HG02885 (cell line): ENCODE measurements at regions not wholly inside any gene's neighbourhood (a gene's known extent, or its start where the extent isn't known, plus 50 kb on each side); places are given as distances from the start of the nearest gene placed in this dataset.

Experiments used
- ATAC-seq: cut with Tn5 transposase; IDR thresholded peaks from one replicate; pipeline ENCODE4 v1.9.1; 2021; ENCODE audit warnings: mild to moderate bottlenecking; ENCODE audit not compliant: unreplicated experiment, poor library complexity

DNA sequence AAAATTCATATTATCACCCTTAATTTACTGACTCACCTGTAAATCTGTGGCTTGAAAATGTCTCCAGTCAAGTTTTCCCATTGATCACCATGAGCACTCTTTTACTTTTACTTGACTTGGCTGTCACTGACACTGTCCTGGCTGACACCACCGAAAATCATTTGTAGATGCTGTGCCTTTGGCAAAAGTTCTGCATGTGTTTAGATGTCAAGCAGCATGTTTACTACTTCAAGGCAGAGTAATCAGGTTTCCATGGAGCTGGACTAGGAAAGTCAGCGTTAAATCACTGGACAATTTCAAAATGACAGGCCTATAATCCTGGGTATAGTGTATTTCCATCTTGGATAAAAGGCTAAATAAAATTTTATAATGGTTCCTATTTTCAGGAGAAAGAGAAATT is 1530.6 kb upstream of the CDH6 start:
- ATAC-seq = no peak

DNA sequence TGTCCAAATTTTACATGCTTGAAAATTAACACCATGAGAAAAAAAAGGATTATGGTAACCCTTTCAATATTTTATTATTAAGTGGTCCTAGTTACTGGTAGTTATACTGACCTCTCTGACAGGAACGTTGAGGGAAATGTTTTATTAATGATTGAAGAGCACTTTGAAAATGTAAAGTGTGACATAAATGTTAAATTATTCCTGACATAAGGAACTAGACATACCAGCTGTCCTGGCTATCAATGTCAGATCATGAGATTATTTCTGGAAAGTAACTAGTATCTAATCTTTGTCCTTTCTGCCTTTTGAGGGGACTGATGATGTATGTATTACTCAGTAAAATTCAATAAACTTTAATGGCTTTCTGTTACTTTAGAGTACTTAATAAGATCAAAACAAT is 1538.5 kb upstream of the CDH6 start:
- no peak for ATAC-seq

DNA sequence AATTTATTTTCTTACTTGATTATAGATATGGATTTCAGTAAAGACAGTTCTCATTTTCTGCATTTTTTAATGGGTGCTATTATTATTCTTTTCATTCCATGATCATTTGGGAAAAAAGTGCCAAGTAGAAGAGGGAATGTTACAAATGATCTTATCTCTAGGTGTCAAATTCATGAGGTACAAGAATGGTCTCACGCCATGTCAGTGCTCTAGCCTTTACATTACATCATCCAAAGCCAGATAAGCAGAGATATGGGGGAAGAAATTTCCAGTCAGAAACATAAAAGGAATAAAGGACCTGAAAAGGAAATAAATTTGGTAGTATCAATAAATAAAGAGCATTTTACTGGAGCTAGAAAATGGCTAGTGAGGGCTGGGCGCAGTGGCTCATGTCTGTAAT is 1544.2 kb upstream of the CDH6 start:
- ATAC-seq = no peak

DNA sequence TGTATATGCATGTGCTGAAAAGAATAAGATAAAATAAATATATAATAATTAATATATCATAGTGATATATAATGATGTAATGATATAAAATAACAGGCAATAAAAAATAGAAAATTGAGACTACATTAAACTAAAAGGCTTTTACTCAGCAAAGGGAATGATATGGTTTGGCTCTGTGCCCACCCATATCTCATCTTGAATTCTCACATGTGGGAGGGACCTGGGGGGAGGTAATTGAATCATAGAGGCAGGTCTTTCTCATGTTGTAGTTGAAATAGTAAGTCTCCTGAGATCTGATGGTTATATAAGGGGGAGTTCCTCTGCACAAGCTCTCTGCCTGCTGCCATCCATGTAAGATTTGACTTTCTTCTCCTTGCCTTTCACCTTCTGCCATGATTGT is 1550.9 kb upstream of the CDH6 start:
- no peak for ATAC-seq

DNA sequence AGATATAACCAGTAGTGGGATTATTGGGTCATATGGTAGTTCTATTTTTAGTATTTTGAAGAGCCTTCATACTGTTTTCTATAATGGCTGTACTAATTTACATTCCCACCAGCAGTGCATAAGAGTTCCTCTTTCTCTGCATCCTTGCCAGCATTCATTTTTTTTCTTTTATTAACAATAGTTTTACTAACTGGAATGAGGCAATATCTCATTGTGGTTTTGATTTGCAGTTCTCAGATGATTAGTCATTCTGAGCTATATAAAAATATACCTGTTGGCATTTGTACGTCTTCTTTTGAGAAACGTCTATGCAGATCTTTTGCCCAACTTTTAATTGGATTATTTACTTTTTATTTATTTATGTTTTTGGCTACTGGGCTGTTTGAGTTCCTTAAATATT is 1579.3 kb upstream of the CDH6 start:
- no peak for ATAC-seq

DNA sequence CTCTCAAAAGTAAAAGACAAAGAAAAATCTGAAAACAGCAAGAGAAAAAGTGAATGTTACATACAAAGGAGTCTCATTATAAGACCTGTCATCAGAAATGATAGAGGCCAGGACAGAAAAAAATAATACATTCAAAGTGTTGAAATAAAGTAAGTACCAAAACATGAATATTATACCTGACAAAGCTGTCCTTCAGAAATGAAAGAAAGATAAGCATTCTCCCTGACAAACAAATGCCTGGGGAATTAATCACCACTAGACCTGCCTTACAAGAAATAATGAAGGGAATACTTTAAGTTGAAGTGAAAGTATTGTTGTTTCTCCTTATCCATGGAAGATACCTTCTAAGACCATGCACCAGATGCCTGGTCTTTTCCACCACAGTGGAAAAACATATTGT is 1605.2 kb upstream of the CDH6 start:
- no peak for ATAC-seq

DNA sequence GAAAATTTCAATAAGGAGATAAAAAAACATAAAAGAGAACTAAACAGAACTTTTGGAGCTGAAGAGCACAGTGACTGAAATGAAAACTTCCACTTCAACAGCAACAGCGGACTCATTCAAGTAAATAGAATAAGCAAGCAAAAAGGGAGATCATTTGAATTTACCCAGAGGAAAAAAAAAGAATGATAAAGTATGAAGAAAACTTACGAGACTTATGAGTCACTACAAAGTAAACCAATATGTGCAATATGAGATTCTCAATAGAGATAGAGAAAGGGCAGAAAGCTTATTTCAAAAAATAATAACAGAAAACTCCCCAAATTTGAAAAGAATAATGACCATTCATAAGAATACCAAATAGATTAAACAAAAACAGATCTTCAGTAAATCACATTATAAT is 1605.7 kb upstream of the CDH6 start:
- no peak for ATAC-seq

DNA sequence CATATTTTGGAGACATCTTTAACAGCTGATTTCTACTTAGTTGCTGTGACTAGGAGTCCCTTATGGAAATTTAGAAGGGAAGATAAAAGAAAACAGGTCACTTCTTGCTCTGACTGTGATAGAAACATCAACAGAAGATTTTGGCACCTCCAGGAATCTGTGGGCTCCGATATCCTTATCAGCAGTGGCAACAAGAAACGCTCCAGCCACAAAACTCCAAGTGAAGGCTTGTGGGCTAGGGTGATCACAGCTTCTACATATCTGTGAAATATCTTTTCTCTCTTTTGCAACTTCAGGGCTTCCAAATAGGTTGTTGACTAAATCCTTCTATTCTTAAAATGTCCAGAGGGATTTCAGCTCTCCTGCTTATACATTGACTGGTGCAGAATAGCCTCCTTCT is 1625.5 kb upstream of the CDH6 start:
- ATAC-seq = no peak

DNA sequence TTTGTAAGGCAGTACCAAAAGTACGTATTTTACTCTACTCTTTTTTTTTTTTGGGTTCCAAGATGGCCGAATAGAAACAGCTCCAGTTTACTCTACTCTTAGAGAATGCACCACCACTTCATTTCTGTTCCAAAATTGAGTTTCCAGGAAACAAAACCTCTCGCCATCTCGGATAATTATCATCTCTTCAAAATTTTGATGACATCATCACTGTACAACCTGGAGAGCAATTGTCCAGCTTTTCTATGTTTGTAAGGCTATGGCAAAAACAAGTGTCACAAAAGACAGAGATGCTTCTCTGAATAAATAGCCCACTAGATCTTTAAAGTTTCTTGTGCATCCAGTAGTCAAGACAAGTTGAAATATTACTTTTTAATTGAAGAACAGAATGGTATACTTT is 1631.9 kb upstream of the CDH6 start:
- no peak for ATAC-seq

DNA sequence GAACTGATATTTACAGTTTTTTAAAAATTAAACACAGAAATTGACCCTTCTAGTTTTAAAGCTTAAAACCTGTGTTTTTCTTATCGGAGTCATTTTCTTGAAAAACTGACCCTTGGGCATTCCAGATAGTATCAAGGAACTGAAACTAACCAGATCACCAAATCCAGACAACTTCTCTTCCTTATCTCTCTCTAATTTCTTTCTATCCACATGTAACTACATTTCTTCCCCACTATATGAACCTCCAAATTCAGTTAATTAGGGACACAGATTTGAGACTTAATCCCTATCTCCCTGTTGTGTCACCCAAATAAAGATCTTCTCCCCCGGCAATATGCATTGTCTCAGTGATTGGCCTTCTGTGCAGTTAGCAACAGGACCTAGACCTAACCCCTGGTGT is 1643.0 kb upstream of the CDH6 start:
- no peak for ATAC-seq

DNA sequence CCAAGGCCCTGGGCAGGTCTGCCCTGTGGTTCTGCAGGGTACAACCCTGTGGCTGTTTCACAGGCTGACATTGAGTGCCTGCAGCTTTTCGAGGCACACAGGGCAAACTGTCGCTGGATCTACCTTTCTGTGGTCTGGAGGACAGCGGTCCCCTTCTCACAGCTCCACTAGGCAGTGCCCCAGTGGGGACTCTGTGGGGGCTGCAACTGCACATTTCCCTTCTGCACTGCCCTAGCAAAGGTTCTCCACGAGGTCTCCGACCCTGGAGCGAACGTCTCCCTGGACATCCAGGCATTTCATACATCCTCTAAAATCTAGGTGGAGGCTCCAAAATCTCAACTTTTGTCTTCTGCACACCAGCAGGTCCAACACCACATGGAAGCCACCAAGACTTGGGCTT is 1645.2 kb upstream of the CDH6 start:
- ATAC-seq = no peak

DNA sequence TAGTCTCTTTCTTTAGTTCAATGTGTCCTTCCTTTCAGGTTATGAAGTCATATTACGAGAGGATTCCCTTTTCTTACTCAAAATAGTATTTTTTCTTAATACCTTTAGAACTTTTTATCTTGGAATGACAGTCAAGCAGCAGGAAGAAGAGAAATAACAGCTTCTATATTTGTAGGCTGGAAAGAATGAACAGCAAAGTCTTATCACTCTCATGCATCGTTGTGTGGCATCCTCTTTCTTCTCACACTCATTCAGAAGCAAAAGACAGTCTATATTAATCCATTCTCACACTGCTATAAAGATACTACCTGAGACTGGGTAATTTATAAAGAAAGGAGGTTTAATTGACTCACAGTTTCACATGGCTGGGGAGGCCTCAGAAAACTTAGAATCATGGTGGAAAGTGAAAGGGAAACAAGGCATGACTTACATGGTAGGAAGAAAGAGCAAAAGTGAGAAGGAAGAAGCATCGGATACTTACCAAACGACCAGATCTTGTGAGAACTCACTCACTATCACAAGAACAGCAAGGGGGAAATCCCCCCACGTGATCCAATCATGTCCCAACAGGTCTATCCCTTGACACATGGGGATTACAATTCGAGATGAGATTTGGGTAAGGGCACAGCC is 1646.1 kb upstream of the CDH6 start:
- ATAC-seq = no peak

DNA sequence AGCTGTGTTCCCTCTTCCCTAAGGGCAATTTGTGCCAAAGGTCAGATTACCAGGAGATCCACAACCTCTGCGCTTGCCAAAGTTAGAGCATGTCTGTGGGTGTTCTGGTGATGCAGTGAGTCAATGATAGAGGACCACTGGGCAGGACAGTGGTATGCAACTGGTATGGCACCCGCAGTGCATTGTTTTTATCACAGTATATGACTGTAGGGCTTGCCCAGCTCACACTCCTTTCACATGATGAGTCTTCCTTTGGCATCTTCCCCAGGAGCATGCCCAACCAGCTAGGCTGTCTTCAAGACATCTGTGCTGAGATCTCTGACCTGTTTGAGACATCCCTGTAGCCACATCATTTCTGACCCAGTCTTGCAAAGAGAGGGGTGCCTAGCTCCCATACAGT is 1650.0 kb upstream of the CDH6 start:
- ATAC-seq = no peak

DNA sequence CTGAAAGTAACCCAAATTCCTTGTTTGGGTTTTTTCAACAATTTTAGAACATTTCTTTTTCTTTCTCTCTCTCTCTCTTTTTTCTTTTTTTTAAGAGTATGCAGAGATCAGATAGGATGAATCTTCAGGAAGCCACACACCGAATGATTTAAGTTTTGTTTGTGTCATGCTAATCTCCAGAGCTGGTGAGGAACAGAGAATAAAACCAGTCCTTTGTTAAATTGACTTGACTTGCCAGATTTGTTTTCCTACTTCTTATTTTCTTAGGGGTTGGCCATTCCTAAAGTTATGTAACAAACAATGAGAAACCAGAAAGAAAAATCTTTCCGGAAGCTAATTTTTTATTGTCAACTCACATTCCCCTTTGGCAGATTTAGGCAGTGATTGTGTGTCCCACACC is 1669.3 kb upstream of the CDH6 start:
- no peak for ATAC-seq

DNA sequence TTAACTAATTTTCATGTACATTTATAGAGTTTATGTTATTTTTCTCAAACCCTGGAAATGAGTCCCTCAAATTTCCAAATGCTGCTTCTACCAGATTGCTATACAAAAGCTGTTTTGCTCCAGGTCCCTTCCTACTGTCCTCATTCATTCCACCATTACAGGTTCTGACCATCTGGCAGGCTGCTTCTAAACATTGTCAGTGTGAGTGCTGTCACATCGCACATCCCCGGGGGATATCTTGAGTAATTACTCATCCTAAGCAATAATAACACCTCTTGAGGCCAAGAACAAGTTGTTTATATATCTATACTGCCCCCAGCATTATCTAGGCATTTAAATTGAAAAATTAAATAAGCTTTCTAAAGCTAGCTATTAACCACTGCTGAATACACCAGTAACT is 1675.3 kb upstream of the CDH6 start:
- no peak for ATAC-seq

DNA sequence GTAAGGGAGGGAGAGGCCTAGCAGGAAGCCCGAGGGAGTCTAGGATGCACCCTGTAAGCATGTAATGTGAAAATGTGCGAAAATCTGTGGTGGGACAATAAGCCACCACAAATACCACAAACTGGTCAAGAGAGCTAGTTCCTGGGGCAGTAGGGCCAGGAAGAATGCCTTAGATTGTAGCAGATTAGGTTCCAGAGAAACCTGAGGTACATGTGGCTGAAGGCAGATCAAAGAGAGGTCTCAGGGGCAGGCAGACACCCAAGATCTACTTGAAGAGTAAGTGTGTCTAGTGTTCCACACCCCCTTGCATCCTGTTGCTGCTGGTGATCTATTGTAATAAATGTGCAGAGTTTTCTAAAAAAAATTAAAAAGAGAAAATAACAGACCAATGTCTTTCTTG is 1677.3 kb upstream of the CDH6 start:
- ATAC-seq = no peak

DNA sequence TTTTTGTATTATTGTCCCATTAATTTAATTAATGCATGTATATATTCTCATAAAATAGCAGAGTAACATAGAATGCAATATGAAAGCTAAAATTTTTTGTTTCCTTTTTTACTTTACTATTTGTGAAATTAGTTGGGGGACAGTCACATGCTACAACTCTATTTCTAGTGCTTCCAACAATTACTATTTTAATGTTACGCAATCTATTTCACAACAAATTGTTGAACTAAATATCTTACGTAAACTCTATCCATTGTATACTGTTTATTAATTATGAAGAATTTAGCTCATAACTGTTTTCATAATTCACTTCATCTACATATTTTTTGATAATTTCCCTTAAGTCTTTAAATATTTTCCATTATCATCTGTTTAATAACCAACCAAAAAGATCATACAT is 1685.4 kb upstream of the CDH6 start:
- no peak for ATAC-seq

DNA sequence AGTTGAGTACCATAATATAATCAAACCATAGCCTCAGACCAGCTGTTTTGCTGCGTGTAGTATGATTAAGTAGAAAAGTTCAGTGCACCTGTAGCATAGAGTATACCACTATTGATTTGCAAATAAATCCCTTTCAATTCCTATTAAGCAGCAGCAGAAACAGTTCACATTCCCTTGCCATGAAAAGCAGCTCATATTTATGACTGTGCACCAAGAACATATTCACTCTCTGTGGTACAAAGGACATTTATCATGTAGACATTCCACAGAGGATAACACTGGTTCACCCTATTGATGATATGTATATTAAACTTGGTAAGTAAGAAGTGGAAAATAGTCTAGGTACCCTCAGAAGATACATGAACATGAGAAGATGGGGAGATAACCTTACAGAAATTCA is 1689.1 kb upstream of the CDH6 start:
- ATAC-seq = no peak

DNA sequence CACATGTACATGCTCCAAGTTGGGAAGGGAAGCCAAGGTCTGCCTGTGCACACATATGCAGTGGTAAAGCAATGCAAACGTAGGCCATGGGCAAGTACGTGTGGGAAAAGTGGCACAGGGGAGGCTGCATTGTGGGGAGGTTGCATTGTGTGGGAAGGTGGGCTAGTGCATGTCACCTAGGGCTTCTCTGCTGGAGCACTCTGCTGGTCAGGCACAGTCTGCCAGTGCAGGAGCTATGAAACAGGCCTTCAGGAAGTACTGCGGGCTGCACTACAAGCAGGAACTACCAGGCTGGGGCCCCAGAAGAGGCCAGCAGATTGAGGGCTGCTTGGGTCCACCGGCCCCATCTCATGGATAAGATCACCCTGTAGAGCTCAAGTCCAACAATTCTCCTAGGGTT is 1694.6 kb upstream of the CDH6 start:
- ATAC-seq = no peak

DNA sequence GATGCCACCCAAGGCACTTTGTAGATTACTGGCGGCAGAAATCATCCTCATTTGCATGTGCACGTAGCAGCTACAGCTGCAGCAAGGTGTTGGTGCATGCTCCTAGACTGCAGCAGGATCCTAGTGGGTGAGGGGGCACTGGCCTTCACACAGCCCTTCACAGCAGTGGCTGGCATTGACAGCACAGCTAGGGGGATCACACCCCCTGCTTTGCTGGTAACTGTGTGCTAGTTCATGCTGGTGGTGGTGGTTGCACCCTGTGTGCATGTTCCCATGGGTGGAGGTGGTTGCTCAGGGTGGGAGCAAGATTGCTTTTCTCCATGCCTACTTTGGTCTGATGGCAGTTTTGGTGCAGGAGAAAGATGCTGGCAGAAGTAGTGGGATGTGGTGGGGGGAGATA is 1695.1 kb upstream of the CDH6 start:
- ATAC-seq = no peak

DNA sequence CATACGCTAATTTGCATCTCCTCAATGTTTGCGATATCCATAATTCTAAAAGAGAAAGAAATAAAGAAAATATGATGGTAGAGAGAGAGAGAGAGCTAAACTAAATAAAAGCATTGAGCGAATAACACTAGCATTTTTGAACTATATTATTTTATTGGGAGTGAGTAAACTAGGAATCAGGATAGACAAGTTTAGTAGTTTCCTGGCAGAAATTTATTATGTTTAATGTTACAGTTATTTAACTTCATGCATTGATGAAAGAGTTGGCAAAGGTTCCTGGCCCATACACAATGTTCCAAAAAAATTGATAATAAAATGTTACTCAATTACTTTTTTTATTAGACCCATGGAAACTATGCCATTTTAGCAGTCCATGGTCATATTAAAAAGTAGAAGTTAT is 1708.2 kb upstream of the CDH6 start:
- no peak for ATAC-seq

DNA sequence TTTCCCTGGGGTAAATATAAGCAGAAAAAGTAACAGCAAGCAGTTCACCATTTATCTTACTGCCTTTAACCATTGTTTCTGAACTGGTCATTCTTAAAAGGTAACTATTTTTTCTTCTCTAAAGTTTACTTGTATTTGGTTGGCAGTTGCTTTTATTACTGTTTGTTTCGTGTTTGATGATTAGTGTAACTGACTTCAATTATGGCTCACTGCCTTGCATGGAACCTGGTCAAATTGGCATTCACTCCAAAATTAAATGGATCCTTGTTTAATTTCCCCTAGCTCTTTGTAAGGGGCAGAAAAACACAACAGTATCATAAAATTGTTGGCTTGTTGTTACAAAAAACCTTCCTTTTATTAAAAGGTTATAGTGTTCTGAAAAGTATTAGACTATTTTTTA is 1723.9 kb upstream of the CDH6 start:
- ATAC-seq = no peak

DNA sequence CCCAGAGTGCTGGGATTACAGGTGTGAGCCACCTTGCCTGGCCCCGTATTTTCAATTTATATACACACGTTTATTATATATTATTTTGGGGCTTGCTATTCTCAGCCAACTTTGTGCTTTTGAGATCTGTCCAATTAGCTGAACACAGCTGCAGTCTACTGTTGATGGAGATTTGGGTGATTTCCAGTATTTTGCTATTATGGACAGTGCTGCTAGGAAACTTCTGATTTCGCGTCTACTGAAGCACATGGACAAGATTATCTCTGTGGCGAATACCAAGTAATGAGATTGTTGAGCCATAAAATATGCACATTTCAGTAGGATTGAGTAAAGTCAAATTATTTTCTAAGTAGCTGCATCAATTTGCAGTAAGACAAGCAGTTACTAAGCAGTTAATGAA is 1731.2 kb upstream of the CDH6 start:
- ATAC-seq = no peak
